ENCODE measurements at regions not wholly inside any gene's neighbourhood (a gene's known extent, or its start where the extent isn't known, plus 50 kb on each side); places are given as distances from the start of the nearest gene placed in this dataset.

GRCh38 chr3:70580021-70580420, 267.6 kb upstream of the MDFIC2 start:
- no peaks in the 10 kb centered on the region for H3K9me2 ChIP-seq (ENCODE audit: insufficient read depth)
- H4K20me1 ChIP-seq (ENCODE audit: insufficient read depth): no peaks in the 10 kb centered on the region
- H2AFZ ChIP-seq (ENCODE audit: low read depth, low read length, poor library complexity, severe bottlenecking): no peak overlapping the region
- H3K4me2 ChIP-seq (ENCODE audit: low read length): no peak overlapping the region
- H3K4me1 ChIP-seq (ENCODE audit: control insufficient read depth in 1 of 2, insufficient read depth in 2 of 2, low read length in 2 of 2): no peaks in the 10 kb centered on the region
- no peaks in the 10 kb centered on the region for H3K79me2 ChIP-seq (ENCODE audit: insufficient read depth, low read length)
- no peak overlapping the region for H3K27ac ChIP-seq (ENCODE audit: low read depth, low read length)
- ChIA-PET RAD21 (ENCODE audit: low non-redundant PET in 1 of 2, low total read pairs in 2 of 2, uncharacterized antibody in 2 of 2, unreplicated experiment in 2 of 2) (no interaction called here), CTCF (no interaction called here), POLR2A (no interaction called here)
- no peak for DNase-seq (ENCODE audit: low read depth, low spot score)
- ATAC-seq: no peak
- BruUV-seq (replicated peaks): no TSS peak
- H3K9me3 ChIP-seq (ENCODE audit: control insufficient read depth in 1 of 2, insufficient read depth in 1 of 2, low read depth in 1 of 2, low read length in 2 of 2): peaks cover 0 to 3% of the 10 kb centered on the region in 2 experiments; a peak in 1 of 4 replicates
- no peak overlapping the region for H3K9ac ChIP-seq (ENCODE audit: low read length)
- H3K27me3 ChIP-seq (ENCODE audit: insufficient read depth, low read length): no peaks in the 10 kb centered on the region
- H3K36me3 ChIP-seq (ENCODE audit: control insufficient read depth in 1 of 2, insufficient read depth in 2 of 2, low read length in 2 of 2): no peaks in the 10 kb centered on the region
- H3K4me3 ChIP-seq (replicated peaks in 1 of 2; ENCODE audit: low read depth in 1 of 2, low read length in 2 of 2): no peak overlapping the region
- TF ChIP-seq RAD21 (IDR thresholded peaks at IDR 0.05; ENCODE audit: low read depth) (no peak), YY1 (IDR thresholded peaks at IDR 0.05; ENCODE audit: extremely low read depth, insufficient replicate concordance, low read depth, low read length) (no peak), POLR2A (IDR thresholded peaks at IDR 0.05; ENCODE audit: borderline replicate concordance, extremely low read depth, insufficient read depth, insufficient read length) (no peak), ZNF274 (IDR thresholded peaks at IDR 0.05; ENCODE audit: low read depth, low read length) (no peak), EZH2 (IDR thresholded peaks at IDR 0.05) (no peak), SIN3A (IDR thresholded peaks at IDR 0.05; ENCODE audit: low read depth) (no peak), REST (IDR thresholded peaks at IDR 0.05; ENCODE audit: low read depth) (no peak), FOSL1 (IDR thresholded peaks at IDR 0.05; ENCODE audit: low read depth) (no peak)
- TF ChIP-seq, protein P1, sequence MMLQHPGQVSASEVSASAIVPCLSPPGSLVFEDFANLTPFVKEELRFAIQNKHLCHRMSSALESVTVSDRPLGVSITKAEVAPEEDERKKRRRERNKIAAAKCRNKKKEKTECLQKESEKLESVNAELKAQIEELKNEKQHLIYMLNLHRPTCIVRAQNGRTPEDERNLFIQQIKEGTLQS (IDR thresholded peaks at IDR 0.05): no peak
- TF ChIP-seq, protein P2, sequence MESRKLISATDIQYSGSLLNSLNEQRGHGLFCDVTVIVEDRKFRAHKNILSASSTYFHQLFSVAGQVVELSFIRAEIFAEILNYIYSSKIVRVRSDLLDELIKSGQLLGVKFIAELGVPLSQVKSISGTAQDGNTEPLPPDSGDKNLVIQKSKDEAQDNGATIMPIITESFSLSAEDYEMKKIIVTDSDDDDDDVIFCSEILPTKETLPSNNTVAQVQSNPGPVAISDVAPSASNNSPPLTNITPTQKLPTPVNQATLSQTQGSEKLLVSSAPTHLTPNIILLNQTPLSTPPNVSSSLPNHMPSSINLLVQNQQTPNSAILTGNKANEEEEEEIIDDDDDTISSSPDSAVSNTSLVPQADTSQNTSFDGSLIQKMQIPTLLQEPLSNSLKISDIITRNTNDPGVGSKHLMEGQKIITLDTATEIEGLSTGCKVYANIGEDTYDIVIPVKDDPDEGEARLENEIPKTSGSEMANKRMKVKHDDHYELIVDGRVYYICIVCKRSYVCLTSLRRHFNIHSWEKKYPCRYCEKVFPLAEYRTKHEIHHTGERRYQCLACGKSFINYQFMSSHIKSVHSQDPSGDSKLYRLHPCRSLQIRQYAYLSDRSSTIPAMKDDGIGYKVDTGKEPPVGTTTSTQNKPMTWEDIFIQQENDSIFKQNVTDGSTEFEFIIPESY (IDR thresholded peaks at IDR 0.05; ENCODE audit: extremely low read depth, insufficient replicate concordance, low read length): no peak
- intact Hi-C loops (cut with micrococcal nuclease): no loop called here
